Hepatocyte (in vitro differentiated cells): ENCODE measurements at regions not wholly inside any gene's neighbourhood (a gene's known extent, or its start where the extent isn't known, plus 50 kb on each side); places are given as distances from the start of the nearest gene placed in this dataset.

ENCODE experiments used
- DNase-seq: peaks from one replicate; pipeline ENCODE4 v3.0.0-alpha.2; 2016; ENCODE audit warnings: low spot score
- H2AFZ ChIP-seq: fragments of 200-600 bp; sonication (generic); 2 replicates; pipeline ENCODE4 v1.6.0; 2016; ENCODE audit warnings: antibody characterized with exemption, mild to moderate bottlenecking
- H3K27ac ChIP-seq: fragments of 200-600 bp; sonication (generic); 2 replicates; pipeline ENCODE4 v1.5.1; 2016; ENCODE audit warnings: mild to moderate bottlenecking
- H3K27me3 ChIP-seq: fragments of 200-600 bp; sonication (generic); 2 replicates; pipeline ENCODE4 v1.6.1; 2016
- H3K36me3 ChIP-seq: fragments of 200-600 bp; sonication (generic); replicated peaks from 2 replicates; pipeline ENCODE4 v1.5.1; 2016; ENCODE audit warnings: low read depth; ENCODE audit not compliant: insufficient read depth
- H3K4me1 ChIP-seq: fragments of 200-600 bp; sonication (generic); 2 replicates; pipeline ENCODE4 v1.5.1; 2016; ENCODE audit warnings: mild to moderate bottlenecking, moderate library complexity; ENCODE audit not compliant: insufficient read depth
- H3K4me2 ChIP-seq: fragments of 200-600 bp; sonication (generic); 2 replicates; pipeline ENCODE4 v1.6.0; 2016
- H3K4me3 ChIP-seq: fragments of 200-600 bp; sonication (generic); 2 replicates; pipeline ENCODE4 v1.5.1; 2016; ENCODE audit warnings: mild to moderate bottlenecking
- H3K79me2 ChIP-seq: fragments of 200-600 bp; sonication (generic); 2 replicates; pipeline ENCODE4 v1.6.0; 2017; ENCODE audit warnings: mild to moderate bottlenecking
- H3K9me2 ChIP-seq: fragments of 200-600 bp; sonication (generic); replicated peaks from 2 replicates; pipeline ENCODE4 v1.6.0; 2017; ENCODE audit warnings: mild to moderate bottlenecking; ENCODE audit not compliant: insufficient read depth
- H3K9me3 ChIP-seq: fragments of 200-600 bp; sonication (generic); 2 replicates; pipeline ENCODE4 v1.5.1; 2016; ENCODE audit warnings: low read depth, mild to moderate bottlenecking
- H4K20me1 ChIP-seq: fragments of 200-600 bp; sonication (generic); 2 replicates; pipeline ENCODE4 v1.6.0; 2016; ENCODE audit warnings: mild to moderate bottlenecking; ENCODE audit not compliant: insufficient read depth, poor library complexity, severe bottlenecking
- CTCF ChIP-seq: fragments of 200-600 bp; sonication (generic); IDR thresholded peaks from 2 replicates; pipeline ENCODE4 v1.5.1; 2016; ENCODE audit warnings: antibody characterized with exemption, mild to moderate bottlenecking; ENCODE audit not compliant: poor library complexity
- EZH2 ChIP-seq: fragments of 200-600 bp; sonication (generic); IDR thresholded peaks from 2 replicates; pipeline ENCODE4 v1.6.1; 2016; ENCODE audit warnings: antibody characterized with exemption, mild to moderate bottlenecking, borderline replicate concordance
- EZH2phosphoT487 ChIP-seq: fragments of 200-600 bp; sonication (generic); IDR thresholded peaks from one replicate; pipeline ENCODE4 v1.6.1; 2018; ENCODE audit warnings: antibody characterized with exemption, mild to moderate bottlenecking, low read depth, moderate library complexity; ENCODE audit not compliant: unreplicated experiment, severe bottlenecking
- WGBS: methylation state at CpG from one replicate; pipeline ENCODE4 v1.1.6; 2016; ENCODE audit warnings: low lambda C conversion rate; ENCODE audit errors: missing lambda C conversion rate; 5-methylcytosine and 5-hydroxymethylcytosine counted together

GRCh38 chr6:71459162-71459561, 170.6 kb downstream of the OGFRL1 start:
- TF ChIP-seq EZH2phosphoT487 (no peak), EZH2 (no peak), CTCF (no peak)
- Histone ChIP-seq H3K4me1 (no peaks in the 10 kb centered on the region), H3K4me2 (no peak overlapping the region), H4K20me1 (no peaks in the 10 kb centered on the region), H3K27me3 (no peaks in the 10 kb centered on the region), H3K27ac (no peak overlapping the region), H2AFZ (no peak overlapping the region), H3K9me3 (no peaks in the 10 kb centered on the region), H3K9me2 (no peaks in the 10 kb centered on the region), H3K4me3 (no peak overlapping the region), H3K79me2 (no peaks in the 10 kb centered on the region), H3K36me3 (no peaks in the 10 kb centered on the region)
- no peak for DNase-seq
- WGBS, result 88% methylated on average over 2 of the region's 2 CpGs

- H2AFZ ChIP-seq, result no peak overlapping the region
- no peak overlapping the region for H3K4me2 ChIP-seq
- H3K79me2 ChIP-seq, result no peaks in the 10 kb centered on the region
- 88% methylated on average over 3 of the region's 3 CpGs for WGBS
- H3K9me2 ChIP-seq, result no peaks in the 10 kb centered on the region
- no peaks in the 10 kb centered on the region for H3K27me3 ChIP-seq
- H3K4me1 ChIP-seq, result no peaks in the 10 kb centered on the region
- H3K27ac ChIP-seq, result no peak overlapping the region
- H3K9me3 ChIP-seq, result no peaks in the 10 kb centered on the region
- no peaks in the 10 kb centered on the region for H4K20me1 ChIP-seq
- no peaks in the 10 kb centered on the region for H3K36me3 ChIP-seq
- no peak for TF ChIP-seq CTCF
- TF ChIP-seq EZH2, result no peak
- TF ChIP-seq EZH2phosphoT487, result no peak
- H3K4me3 ChIP-seq, result no peak overlapping the region
- no peak for DNase-seq
Observed at GRCh38 chr6:71460933-71461332, 172.3 kb downstream of the OGFRL1 start.

- no peak overlapping the region for H3K4me3 ChIP-seq
- no peaks in the 10 kb centered on the region for H3K36me3 ChIP-seq
- H3K9me3 ChIP-seq, result no peaks in the 10 kb centered on the region
- H3K79me2 ChIP-seq, result no peaks in the 10 kb centered on the region
- DNase-seq, result no peak
- H3K9me2 ChIP-seq, result no peaks in the 10 kb centered on the region
- TF ChIP-seq EZH2phosphoT487 (no peak), EZH2 (no peak), CTCF (no peak)
- H2AFZ ChIP-seq, result no peak overlapping the region
- H4K20me1 ChIP-seq, result no peaks in the 10 kb centered on the region
- H3K27me3 ChIP-seq, result no peaks in the 10 kb centered on the region
- H3K4me1 ChIP-seq, result no peaks in the 10 kb centered on the region
- H3K27ac ChIP-seq, result no peak overlapping the region
- H3K4me2 ChIP-seq, result no peak overlapping the region
- WGBS, result 66% methylated on average over 1 of the region's 1 CpG
Observed at GRCh38 chr6:71463061-71463460, 174.4 kb downstream of the OGFRL1 start.

GRCh38 chr6:71465096-71465495, 176.5 kb downstream of the OGFRL1 start:
- Histone ChIP-seq H3K79me2 (no peaks in the 10 kb centered on the region), H3K9me2 (no peaks in the 10 kb centered on the region), H2AFZ (no peak overlapping the region), H3K4me3 (no peak overlapping the region), H4K20me1 (no peaks in the 10 kb centered on the region), H3K9me3 (no peaks in the 10 kb centered on the region), H3K36me3 (no peaks in the 10 kb centered on the region), H3K27me3 (no peaks in the 10 kb centered on the region), H3K27ac (no peak overlapping the region), H3K4me1 (no peaks in the 10 kb centered on the region), H3K4me2 (no peak overlapping the region)
- DNase-seq, result no peak
- TF ChIP-seq EZH2 (no peak), EZH2phosphoT487 (no peak), CTCF (no peak)
- 48% methylated on average over 1 of the region's 1 CpG for WGBS
